SH-SY5Y (cell line): ENCODE measurements at regions not wholly inside any gene's neighbourhood (a gene's known extent, or its start where the extent isn't known, plus 50 kb on each side); places are given as distances from the start of the nearest gene placed in this dataset.

Experiments used
- GATA2 ChIP-seq: IDR thresholded peaks from 2 replicates; pipeline ENCODE4 v1.6.1; 2011; ENCODE audit warnings: mild to moderate bottlenecking, low read depth, low read length
- GATA3 ChIP-seq: IDR thresholded peaks from 2 replicates; pipeline ENCODE4 v1.6.1; 2011; ENCODE audit warnings: low read depth, mild to moderate bottlenecking, low read length, moderate library complexity

DNA sequence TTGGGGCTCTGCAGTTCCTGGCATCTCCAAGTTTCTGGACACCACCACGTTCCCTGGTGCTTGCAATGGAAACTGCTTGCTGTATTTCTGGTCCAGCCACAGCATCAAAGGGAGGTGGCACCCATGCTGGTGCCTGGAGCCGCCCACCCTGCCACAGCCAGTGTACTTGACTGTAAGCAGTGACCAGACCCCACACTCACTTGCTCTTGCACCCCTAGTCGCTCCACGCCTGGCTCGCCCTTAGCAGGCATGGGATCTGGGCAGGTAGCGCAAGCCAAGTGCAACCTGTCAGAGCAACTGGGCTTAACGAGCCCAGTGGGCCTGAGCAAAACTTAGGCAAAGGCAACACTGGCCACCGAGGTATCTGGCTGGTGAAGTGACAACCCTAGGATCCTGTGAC is 648.2 kb upstream of the PCDH9 start:
- TF ChIP-seq GATA3: no peak
- no peak for TF ChIP-seq GATA2
